ENCODE measurements at regions not wholly inside any gene's neighbourhood (a gene's known extent, or its start where the extent isn't known, plus 50 kb on each side); places are given as distances from the start of the nearest gene placed in this dataset.

GRCh38 chr4:25580633-25581467 lies 74.8 kb upstream of the SLC34A2 start:
- no peak for TF ChIP-seq CTCF (IDR thresholded peaks at IDR 0.05 in 8 of 11, conservative IDR thresholded peaks at IDR 0.05 in 3 of 11)
- no peak for TF ChIP-seq POLR2A (IDR thresholded peaks at IDR 0.05)
